GM18498 (cell line): ENCODE measurements at regions not wholly inside any gene's neighbourhood (a gene's known extent, or its start where the extent isn't known, plus 50 kb on each side); places are given as distances from the start of the nearest gene placed in this dataset.

Source experiments
- ATAC-seq: cut with Tn5 transposase; IDR thresholded peaks from one replicate; pipeline ENCODE4 v1.9.1; 2021; ENCODE audit warnings: mild to moderate bottlenecking, moderate library complexity; ENCODE audit not compliant: unreplicated experiment

DNA sequence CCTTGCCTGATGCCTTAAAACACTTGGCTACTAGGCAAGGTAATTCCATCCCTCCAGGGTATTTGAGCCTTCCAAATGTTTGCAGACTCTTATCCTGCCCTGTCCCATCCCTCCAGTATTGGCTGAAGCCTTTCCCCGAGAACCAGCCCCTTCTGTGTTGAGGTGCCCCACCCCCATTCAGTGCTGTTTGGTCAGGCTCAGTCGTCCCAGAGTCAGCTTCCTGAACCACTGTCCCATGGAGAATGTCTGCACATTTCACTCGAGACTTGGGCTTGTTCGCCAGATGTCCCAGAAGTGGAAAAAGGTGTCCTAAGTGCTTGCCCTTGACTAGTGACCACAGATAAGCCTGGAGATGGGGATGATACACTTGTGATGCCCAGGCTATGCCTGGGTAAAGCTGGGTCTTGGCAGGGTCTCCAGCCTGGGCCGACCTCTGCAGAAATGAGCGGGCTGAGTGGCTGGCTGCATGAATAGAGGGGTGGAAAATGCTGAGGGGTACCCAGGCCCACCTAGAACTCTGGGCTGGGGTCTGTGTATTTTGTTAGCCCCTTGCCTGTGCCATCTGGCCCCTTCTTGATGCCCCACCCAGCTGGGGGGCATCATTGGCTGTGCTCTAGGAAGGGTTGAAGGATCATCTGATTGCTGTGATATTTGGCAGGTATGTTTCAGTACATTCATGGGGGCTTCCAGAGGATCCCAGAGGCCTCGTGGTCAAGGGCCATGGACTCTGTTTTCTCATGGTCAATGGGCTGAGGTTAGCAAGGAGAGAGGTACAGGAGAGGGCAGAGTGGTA lies 178.4 kb downstream of the MACROH2A1 start:
- ATAC-seq: no peak

DNA sequence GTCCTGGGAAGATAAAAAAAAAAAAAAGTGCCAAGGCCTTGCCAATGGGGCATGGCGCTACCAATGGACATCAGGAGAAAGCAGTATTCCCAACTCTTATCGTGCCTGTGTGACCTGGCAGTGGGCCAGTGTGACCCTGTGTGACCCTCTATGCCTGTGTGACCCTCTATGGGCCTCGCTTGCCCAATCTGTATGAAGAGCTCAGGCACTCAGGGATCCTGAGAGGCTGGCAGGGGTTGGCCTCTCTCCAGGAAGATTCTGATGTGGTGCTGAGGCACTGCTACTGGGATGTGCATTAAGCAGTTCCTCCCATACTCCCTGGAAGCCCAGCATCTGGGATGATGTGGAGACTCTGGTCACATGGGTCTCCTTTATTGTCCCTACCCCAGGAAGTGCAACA lies 179.2 kb downstream of the MACROH2A1 start:
- ATAC-seq: no peak

DNA sequence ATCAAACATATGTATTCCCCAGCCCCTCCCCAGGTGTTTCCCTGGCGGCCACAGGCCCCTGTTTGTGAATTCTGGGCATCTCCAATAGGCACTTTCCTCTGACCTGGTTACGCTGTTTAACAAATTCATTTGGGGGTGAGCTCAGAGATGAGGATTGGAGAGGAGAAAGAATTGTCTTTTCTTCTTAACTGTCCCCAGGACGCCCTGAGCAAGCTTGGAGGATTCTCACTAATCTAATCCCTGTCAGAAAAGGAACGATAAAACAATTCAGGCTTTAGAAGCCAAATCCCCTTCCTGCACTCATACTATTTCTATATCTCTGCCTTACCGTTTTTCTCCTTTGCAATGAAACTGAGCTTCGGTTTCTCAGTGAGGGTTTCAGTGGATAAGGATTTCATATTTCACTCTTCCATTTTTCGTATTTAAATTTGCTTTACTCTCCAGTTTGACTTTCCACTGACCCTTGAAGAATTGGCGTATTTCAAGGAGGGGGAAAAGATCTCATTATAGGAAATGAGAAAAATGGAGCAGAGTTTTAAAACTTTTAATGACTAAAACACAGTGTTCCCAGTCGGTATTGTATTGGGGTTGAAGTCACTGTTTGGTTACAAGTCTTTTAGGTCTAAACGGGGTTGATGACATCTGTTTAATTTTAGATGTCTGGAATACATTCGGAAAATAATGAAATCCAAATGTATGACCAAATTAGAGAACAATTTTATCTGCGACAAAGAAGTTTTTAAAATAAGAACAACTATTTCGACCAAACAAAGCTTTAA lies 180.1 kb downstream of the MACROH2A1 start:
- ATAC-seq: no peak

DNA sequence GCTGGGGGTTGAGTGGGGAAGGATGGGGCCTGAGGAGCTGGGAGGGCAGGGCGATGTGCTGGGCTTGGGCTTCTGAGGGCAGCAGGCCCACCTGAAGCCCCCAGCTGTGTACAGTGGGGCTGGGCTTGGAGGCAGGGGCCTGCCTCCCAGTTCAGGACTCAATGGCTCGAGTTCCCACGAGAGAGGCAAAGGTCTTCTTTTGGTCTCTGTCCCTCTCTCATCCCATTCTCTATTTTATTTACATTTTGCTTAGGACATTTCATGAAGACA lies 180.6 kb downstream of the MACROH2A1 start:
- ATAC-seq: no peak

DNA sequence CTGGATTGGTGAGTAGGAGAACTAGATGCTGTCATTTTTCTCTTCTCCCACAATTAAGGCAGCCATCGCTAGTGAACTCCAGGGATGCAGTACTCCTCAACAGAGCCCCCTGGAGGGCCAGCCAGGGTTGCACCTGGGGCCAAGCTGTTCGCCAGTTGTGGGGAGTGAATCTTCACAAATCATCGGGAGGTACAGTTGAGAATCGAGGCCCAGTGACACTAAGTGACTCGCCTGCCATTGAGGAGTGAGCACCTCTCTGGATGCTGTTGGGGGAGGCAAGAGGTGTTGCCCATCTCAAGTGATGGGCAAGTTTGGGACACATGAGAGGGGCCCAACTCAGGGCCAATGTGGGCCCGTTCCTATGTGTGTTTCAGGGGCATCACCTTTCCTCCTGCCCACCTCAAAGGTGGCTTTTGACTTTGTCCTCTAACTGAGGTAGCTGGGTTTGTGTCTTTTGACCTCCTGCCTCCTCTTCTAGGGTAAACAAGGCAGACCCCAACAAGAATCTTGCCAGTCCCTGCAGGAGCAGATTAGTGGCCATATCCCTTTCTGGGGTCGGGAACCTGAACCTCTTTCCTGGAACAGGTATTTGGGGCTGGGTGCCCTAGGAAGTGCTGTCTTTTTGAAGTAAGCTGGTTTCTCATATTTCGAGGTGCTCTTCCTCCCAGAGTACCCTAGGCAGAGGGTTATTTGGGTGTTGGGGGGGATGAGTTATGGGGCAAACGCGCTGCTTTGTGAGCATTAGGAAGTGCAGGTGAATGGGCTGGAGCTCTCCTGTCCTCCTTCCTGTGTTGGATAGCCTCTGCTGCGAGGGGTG lies 181.2 kb downstream of the MACROH2A1 start:
- ATAC-seq: no peak

DNA sequence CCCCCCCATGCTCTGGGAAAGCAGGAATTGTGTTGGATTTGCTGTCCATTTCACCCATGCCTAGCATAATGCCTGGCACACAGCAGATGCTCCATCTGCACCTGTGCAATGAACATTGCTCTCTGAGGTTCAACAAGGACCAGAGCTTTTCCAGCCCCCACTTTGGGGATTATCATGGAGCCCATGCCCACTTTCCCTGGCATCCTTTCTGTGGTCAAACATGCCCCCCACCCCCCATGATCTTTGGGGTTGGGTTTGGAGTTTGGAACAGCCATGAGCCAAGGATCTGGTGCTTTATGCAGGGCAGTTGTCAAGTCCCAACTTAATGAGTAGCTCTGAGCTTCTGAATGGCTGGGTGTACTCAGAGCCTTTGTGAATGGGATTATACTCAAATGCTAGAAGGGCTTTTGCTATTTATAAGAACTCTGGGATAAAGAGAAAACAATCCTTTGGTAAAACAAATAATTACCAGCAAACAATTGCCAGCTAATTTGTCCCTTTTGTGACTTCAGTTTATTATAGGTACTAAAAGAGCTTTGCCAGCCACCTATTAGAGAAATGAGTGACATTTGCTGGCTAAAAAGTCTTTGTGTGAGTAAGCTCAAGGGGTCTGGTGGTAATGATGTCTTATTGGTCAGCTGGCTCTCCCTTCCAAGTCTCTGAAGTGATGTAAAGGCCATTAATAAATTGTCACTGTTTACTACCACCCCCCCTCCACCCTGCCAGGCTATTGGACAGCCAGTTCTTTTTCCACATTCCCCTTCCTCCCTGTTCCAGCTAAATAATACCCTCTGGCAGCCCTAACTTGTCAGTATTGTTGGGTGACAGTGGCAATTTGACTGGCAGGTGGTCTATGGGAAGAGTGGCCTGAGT lies 182.3 kb downstream of the MACROH2A1 start:
- no peak for ATAC-seq

DNA sequence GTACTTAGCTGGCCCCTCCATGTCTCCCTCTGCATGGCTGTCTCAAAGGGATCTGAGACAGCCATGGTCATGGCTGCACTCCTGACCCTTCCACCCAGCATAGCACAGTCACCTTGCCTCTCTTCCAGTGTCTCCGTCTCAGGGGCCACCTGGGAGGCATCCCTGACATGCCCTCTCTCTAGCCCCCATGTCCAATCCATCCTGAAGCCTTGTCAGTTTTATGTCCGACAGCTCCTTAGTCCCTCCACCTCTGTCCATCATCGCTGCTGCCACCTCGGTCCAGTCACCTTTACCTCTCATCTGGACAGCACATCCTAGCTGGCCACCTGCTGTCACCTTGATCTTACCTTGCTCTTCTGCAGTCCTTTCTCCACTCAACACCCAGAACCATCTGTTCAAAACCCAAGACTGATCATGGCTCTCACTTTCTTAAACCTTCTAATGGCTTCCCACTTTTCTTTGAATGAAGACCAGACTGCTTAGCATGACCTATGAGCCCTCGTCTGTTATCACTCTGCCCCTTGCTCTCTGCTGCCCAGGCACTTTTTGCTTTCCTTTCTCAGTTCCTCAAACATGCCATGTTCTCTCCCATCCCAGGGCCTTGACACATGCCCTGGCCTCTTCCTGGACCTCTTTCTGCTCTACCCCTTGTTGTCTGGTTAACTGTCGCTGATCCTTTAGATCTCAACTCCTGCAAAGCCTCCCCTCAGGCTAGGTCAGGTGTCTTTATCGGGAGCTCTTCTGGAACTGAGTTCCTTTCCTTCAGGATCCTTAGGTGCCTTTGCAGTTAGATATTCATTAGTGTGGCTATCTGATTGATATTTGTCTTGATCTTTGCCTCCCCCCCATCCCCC lies 181.8 kb upstream of the PITX1 start:
- ATAC-seq: no peak

DNA sequence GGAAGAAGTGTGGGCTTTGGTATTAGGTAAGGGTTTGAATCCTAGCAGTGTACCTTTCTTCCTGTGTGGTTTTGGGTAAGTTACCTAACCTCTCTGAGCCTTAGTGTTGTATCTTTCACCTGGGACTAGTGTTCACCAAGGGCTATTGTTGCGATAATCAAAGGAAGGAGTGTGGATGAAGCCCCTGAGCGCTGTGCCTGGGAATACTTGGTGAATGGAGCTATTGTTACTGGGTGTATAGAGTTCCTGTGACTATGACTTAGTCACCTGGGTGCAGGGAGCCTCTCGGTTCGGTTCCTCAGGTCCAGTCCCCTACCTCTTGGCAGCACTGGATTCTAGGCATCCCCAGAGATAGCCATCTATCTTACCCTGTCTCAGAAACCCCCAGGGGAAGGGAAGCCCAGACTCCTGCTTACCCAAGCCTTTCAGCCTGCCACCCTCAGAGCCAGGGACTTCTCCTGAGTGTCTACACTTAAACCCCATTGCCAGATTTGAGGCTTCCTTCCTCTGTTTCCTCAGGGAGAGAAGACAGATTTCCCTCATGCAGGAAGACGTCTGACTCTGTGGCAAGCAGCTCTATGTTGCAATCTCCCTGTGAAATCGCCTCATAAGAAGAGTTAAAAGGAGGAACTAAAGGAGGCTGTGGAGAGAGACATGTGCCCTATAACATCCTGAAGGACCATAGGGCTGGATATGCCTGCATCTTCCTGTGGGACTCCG lies 181.0 kb upstream of the PITX1 start:
- ATAC-seq: no peak

DNA sequence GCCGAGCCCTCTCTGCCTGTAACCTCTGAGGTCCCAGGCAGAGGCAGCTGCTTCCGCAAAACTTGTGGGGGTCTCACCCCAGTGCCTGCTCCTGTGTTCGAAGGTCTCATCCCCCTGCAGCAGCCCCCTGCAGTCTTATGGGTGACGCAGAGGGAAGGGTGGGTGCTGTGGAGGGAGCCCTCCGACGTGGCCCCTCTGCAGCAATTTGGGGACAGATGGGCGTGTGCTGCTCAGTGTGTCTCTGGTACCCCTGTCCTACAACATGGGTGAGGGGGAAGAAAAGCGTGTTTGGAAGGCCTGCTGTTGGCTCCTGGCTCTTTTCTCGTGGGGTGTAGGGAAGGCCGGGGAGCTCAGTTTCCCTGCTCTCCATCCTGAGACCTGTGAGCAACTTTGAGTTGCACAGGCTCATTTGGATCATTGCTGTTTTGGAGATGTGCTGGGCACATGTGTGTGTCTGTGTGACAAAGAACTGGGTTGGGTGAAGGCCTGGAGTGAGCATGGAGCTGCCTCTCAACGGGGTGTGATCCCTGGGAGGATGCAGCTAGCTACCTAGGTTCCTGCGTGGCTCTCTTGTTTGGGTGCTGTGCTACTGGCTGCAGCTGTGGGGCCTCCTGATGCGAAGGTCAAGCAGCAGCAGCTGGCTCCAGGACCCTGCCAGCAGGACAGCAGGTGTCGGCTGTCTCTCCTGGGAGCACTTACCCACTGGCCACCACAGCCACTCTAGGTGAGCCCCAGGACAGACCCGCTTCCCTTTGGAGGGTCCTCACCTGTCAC lies 179.6 kb upstream of the PITX1 start:
- no peak for ATAC-seq

DNA sequence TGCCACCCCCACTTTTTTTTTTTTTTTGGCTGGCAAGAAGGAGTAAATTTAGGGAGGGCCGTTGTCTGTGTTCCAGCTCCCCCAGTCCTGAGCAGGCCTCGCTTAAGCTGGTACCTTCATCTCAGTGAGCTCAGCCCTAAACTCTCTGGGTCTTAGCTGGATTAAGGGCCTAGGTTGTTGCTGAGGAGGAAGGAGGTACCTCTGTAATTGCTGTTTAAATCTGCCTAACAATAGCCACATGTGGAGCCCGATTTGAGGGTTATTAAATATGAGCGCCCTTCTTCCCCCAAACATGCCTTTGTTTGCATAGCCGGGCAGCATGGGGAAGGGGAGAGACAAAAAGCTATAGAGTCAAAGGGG lies 179.0 kb upstream of the PITX1 start:
- ATAC-seq: no peak

DNA sequence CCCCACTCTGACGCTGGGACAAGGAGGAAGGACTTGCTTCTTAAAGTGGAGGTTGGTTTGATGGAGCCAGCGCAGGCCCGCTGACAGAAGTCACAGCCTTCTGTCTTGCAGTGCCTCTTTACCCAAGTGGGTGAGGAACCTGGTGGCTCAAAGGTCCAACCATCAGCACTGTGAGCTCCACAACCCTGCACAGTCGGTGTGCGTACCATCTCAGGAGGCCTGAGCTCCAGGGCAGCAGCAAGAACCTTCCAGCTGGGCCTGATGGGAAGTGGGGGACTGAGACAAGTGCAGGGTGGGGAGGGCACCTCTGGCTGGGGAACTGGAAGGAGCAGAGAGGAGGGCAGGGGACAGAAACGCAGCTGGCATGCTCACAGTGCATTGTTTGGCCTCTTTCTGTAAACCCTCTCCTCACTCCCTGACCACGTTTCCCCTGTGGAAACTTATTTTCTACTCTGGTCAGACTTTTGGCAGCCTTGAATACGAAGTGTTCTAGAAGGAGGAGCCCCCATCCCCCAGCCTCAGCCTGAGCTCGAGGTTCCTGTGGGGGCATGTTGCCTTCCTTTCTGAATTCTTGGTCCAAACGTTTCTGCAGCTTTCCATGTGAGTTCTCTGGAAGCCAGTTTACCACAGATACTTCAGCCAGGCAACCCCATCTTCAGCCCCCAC lies 178.5 kb upstream of the PITX1 start:
- ATAC-seq: no peak

DNA sequence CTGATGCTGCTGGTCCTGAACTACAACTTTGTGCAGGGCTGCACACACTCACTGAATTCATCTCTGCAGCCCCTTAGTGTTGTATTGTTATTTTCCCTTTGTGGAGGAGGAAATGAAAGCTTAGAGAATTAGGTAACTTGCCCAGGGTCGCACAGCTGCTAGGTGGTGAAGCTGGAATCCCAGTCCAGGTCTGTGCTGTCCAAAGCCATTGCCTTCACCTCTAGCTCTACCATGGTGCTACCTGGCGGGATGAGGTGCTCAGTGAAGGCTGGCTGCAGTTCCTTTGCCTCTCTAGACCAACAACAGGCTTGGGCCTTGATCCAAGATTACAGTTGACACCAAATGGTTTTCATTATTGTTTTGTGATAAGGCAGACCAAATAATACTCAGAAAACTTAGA lies 177.8 kb upstream of the PITX1 start:
- no peak for ATAC-seq

DNA sequence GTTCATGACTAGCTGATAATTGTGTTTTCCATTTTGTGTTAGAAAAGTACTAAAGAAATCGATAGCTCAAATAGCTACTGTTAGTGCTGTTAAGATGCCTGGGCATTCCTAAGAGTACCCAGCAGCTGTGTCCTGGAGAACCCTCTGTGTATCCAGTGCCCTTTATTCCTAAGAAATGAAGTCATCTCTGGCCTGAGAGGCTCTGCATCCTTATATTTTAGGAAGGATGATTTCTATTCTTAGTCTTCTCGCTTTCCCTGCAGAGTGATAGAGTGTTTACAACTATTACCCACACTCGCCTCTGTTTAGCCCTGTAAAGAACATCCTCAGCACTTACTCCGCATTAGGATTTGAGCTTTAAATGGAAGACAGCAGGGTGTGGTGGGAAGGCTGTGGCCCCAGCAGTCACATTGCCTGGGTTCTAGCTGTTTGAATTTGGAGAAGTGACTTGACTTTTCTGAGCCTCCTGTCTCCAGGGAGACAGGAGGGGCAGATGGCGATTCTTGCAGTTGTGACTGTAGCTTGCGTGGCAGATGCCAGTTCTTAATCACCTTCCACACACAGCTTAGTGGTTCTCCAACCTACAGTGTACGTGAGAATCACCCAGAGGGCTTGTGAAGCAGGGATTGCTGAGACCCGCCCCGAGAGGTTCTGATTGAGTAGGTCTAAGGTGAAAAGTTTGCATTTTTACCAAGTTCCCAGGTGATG lies 177.2 kb upstream of the PITX1 start:
- ATAC-seq: no peak

DNA sequence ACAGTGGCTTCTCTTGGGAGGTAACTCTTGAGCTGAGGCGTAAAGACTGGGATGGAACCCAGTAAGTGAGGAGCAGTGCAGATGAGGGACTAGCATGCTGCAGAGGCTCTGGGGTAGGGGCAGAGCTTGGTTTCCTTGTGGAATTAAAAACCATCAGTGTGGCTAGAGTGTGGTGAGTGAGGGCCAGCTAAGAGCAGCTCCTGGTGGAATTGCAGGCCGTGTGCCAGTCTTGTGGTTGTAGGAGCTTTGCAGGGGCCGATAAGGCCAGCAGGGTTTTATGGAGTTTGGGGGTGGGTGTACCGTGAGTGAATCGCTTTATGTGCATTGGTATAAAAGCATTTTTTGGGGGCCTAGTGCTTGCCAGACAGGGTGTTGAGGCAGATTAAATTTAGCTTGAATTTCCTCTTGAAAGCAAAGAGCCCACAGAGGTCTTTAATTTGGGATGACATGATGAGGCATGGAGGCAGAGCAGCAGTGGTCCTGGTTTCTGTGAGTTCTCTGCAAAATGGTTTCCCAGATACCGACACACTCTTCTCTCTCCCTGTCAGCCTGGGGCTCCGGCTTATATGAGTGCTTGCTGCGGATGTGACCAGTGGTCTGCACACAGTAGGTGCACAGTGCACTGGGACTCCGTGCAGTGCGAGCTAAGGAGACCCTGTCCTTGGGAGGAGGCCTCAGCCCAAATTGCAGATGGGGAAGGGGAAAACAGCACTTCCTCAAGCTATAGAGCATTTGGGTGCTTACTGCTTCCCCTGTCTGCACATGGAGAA lies 176.4 kb upstream of the PITX1 start:
- ATAC-seq: no peak

DNA sequence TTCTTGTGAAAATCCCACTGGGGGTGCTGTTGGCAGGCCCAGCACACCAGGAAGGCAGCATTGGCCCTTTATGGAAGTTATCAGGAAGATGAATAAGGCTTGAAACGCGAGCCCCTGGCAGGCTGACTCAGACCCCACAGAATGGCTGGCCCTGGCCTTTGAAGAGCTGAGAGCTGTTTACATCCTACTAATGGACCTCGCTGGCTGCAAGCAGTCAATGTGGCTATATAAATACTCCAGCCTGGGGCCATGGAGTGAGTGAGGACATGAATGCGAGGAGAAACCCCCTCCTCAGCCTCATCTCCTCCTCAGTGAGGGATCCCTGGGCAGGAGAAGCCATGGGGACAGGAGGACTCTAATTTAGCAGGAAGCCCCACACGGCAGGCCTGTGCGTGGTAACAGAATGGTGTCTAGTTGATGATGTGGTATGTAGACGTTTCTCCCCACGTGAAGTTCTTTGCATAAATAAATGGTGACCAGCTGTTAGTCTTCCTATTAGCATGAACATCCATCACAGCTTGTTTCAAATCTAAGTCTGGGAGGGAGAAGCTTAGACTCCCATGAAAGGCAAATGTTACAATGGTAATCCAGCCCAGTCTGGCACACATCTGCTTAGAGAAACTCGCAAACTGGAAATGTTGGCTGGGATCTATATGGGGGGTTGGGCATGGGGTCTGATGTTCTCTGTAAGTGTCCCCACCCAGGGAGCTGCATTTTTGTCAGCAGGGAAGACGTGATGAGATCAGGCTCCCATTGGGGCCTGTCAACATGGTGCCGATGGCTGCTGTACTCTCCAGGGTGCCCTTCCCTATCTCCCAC lies 175.1 kb upstream of the PITX1 start:
- ATAC-seq: no peak

DNA sequence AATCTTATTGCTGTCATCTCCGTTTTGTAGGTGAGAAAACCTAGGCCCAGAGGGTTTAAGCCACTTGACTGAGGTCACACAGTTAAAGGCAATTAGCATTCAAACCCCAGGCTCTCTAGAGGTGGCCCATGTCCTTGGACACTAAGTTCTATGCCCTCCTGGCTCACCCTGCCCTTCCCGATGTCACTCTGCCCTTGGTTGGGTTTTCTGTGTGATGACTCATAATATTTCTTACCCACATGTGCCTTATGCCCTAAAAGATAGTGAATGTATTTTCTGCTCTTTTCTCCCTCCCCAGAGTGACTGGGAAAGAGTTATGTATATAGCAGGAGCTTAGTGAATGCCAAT lies 174.5 kb upstream of the PITX1 start:
- ATAC-seq: no peak
